ENCODE measurements at regions not wholly inside any gene's neighbourhood (a gene's known extent, or its start where the extent isn't known, plus 50 kb on each side); places are given as distances from the start of the nearest gene placed in this dataset.

- Histone ChIP-seq H3K9me3 (ENCODE audit: insufficient read depth, low read depth, low read length) (no peaks in the 10 kb centered on the region), H3K36me3 (ENCODE audit: insufficient read depth, low read length) (no peaks in the 10 kb centered on the region), H3K4me1 (ENCODE audit: insufficient read depth, low read length, poor library complexity, severe bottlenecking) (no peaks in the 10 kb centered on the region), H3K9ac (ENCODE audit: low read depth, low read length, poor library complexity, severe bottlenecking) (no peak overlapping the region), H2AFZ (ENCODE audit: low read length) (no peak overlapping the region), H3K4me2 (ENCODE audit: low read depth, low read length, poor library complexity, severe bottlenecking) (no peak overlapping the region), H3F3A (ENCODE audit: low read depth) (no peaks in the 10 kb centered on the region), H3K79me2 (ENCODE audit: insufficient read depth, low read length) (no peaks in the 10 kb centered on the region), H3K9me2 (replicated peaks; ENCODE audit: low read depth, low read length) (no peaks in the 10 kb centered on the region), H3K4me3 (ENCODE audit: low read length, poor library complexity, severe bottlenecking) (no peak overlapping the region), H4K20me1 (ENCODE audit: insufficient read depth, low read length, poor library complexity, severe bottlenecking) (no peaks in the 10 kb centered on the region), H3K27me3 (ENCODE audit: insufficient read depth, low read length, poor library complexity, severe bottlenecking) (no peaks in the 10 kb centered on the region)
- no peak for TF ChIP-seq EZH2phosphoT487 (IDR thresholded peaks at IDR 0.05; ENCODE audit: borderline replicate concordance)
- TF ChIP-seq, protein P1, sequence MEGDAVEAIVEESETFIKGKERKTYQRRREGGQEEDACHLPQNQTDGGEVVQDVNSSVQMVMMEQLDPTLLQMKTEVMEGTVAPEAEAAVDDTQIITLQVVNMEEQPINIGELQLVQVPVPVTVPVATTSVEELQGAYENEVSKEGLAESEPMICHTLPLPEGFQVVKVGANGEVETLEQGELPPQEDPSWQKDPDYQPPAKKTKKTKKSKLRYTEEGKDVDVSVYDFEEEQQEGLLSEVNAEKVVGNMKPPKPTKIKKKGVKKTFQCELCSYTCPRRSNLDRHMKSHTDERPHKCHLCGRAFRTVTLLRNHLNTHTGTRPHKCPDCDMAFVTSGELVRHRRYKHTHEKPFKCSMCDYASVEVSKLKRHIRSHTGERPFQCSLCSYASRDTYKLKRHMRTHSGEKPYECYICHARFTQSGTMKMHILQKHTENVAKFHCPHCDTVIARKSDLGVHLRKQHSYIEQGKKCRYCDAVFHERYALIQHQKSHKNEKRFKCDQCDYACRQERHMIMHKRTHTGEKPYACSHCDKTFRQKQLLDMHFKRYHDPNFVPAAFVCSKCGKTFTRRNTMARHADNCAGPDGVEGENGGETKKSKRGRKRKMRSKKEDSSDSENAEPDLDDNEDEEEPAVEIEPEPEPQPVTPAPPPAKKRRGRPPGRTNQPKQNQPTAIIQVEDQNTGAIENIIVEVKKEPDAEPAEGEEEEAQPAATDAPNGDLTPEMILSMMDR (conservative IDR thresholded peaks at IDR 0.05; ENCODE audit: low read length), result no peak
These were observed 144.4 kb upstream of the PRICKLE1 start for GRCh38 chr12:42733911-42734310.

GRCh38 chr12:42732908-42733411, 143.4 kb upstream of the PRICKLE1 start:
- H3K4me3 ChIP-seq (ENCODE audit: low read length, poor library complexity, severe bottlenecking), result no peak overlapping the region
- TF ChIP-seq, protein P1 (conservative IDR thresholded peaks at IDR 0.05; ENCODE audit: low read length), result no peak
- TF ChIP-seq EZH2phosphoT487 (IDR thresholded peaks at IDR 0.05; ENCODE audit: borderline replicate concordance), result no peak
- H2AFZ ChIP-seq (ENCODE audit: low read length), result no peak overlapping the region
- no peaks in the 10 kb centered on the region for H4K20me1 ChIP-seq (ENCODE audit: insufficient read depth, low read length, poor library complexity, severe bottlenecking)
- no peaks in the 10 kb centered on the region for H3K9me2 ChIP-seq (replicated peaks; ENCODE audit: low read depth, low read length)
- no peak overlapping the region for H3K9ac ChIP-seq (ENCODE audit: low read depth, low read length, poor library complexity, severe bottlenecking)
- H3K9me3 ChIP-seq (ENCODE audit: insufficient read depth, low read depth, low read length), result no peaks in the 10 kb centered on the region
- H3F3A ChIP-seq (ENCODE audit: low read depth), result no peaks in the 10 kb centered on the region
- H3K36me3 ChIP-seq (ENCODE audit: insufficient read depth, low read length), result no peaks in the 10 kb centered on the region
- H3K79me2 ChIP-seq (ENCODE audit: insufficient read depth, low read length), result no peaks in the 10 kb centered on the region
- H3K4me2 ChIP-seq (ENCODE audit: low read depth, low read length, poor library complexity, severe bottlenecking), result no peak overlapping the region
- H3K4me1 ChIP-seq (ENCODE audit: insufficient read depth, low read length, poor library complexity, severe bottlenecking), result no peaks in the 10 kb centered on the region
- no peaks in the 10 kb centered on the region for H3K27me3 ChIP-seq (ENCODE audit: insufficient read depth, low read length, poor library complexity, severe bottlenecking)

DNA sequence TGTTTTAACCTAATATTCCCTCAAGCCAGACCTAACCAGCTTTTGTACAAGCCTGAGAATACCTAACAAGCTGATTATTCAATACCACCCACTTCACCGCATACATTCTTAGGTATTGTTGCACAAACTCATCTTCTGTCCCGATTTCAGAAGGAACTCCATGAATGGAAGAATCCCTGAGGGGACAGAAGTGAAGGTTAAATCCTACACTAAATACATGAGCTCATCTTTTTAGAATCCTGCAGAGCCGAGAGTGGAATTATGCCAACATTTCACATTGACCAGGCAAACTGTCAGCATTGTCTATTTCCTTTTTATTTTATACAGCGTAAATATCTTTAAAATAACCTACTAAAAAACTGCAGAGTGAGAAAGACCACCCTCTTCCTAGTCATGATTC, 140.7 kb upstream of the PRICKLE1 start:
- Histone ChIP-seq H3K9ac (ENCODE audit: low read depth, low read length, poor library complexity, severe bottlenecking) (no peak overlapping the region), H3K79me2 (ENCODE audit: insufficient read depth, low read length) (no peaks in the 10 kb centered on the region), H3K4me3 (ENCODE audit: low read length, poor library complexity, severe bottlenecking) (no peak overlapping the region), H3K9me3 (ENCODE audit: insufficient read depth, low read depth, low read length) (peaks cover 2% of the 10 kb centered on the region; the same call in 1 of the 2 replicates), H2AFZ (ENCODE audit: low read length) (no peak overlapping the region), H4K20me1 (ENCODE audit: insufficient read depth, low read length, poor library complexity, severe bottlenecking) (no peaks in the 10 kb centered on the region), H3K36me3 (ENCODE audit: insufficient read depth, low read length) (no peaks in the 10 kb centered on the region), H3K4me2 (ENCODE audit: low read depth, low read length, poor library complexity, severe bottlenecking) (no peak overlapping the region), H3K27me3 (ENCODE audit: insufficient read depth, low read length, poor library complexity, severe bottlenecking) (no peaks in the 10 kb centered on the region), H3K9me2 (replicated peaks; ENCODE audit: low read depth, low read length) (no peaks in the 10 kb centered on the region), H3K4me1 (ENCODE audit: insufficient read depth, low read length, poor library complexity, severe bottlenecking) (no peaks in the 10 kb centered on the region), H3F3A (ENCODE audit: low read depth) (no peaks in the 10 kb centered on the region)
- TF ChIP-seq, protein P1 (conservative IDR thresholded peaks at IDR 0.05; ENCODE audit: low read length), result no peak
- no peak for TF ChIP-seq EZH2phosphoT487 (IDR thresholded peaks at IDR 0.05; ENCODE audit: borderline replicate concordance)
